Tibial artery (tissue), 4 donors: ENCODE measurements at regions not wholly inside any gene's neighbourhood (a gene's known extent, or its start where the extent isn't known, plus 50 kb on each side); places are given as distances from the start of the nearest gene placed in this dataset.

Experiments used
- DNase-seq, 2 donors: peaks; one replicate each; pipeline ENCODE4 v3.0.0-alpha.2; 2019
- H3K27ac ChIP-seq, 2 donors: fragments of 200-600 bp; sonication (generic) in 1 of 2; 1 replicate in 1 of 2; 2 replicates in 1 of 2; pipeline ENCODE4 v1.5.1; 2018 to 2019; ENCODE audit warnings: mild to moderate bottlenecking in 1 of 2
- H3K27me3 ChIP-seq, 2 donors: fragments of 200-600 bp; sonication (generic) in 1 of 2; one replicate each; pipeline versions ENCODE4 v1.5.1 to v1.6.0; 2016 to 2019
- H3K36me3 ChIP-seq, 3 donors: fragments of 200-600 bp; sonication (generic) in 2 of 3; one replicate each; pipeline ENCODE4 v1.5.1; 2016 to 2019; ENCODE audit warnings: mild to moderate bottlenecking in 2 of 3
- H3K4me1 ChIP-seq, 4 donors: fragments of 200-600 bp; sonication (generic) in 2 of 4; 1 replicate in 3 of 4; 2 replicates in 1 of 4; pipeline ENCODE4 v1.5.1; 2016 to 2019
- H3K4me3 ChIP-seq, 2 donors: fragments of 200-600 bp; sonication (generic) in 1 of 2; 1 replicate in 1 of 2; 2 replicates in 1 of 2; pipeline ENCODE4 v1.5.1; 2018 to 2019; ENCODE audit warnings: mild to moderate bottlenecking in 2 of 2
- H3K9me3 ChIP-seq, 3 donors: fragments of 200-600 bp; sonication (generic) in 1 of 3; one replicate each; pipeline ENCODE4 v1.5.1; 2016 to 2019
- CTCF ChIP-seq, 2 experiments: fragments of 200-600 bp in 1 of 2; fragments of 450-650 bp in 1 of 2; IDR thresholded peaks; one replicate each; pipeline ENCODE4 v1.5.1; 2017 to 2019; ENCODE audit warnings: antibody characterized with exemption in 2 of 2, mild to moderate bottlenecking in 1 of 2, moderate library complexity in 1 of 2
- intact Hi-C: fragments of 100-400 bp; cut with DNase I; formaldehyde crosslinking; loops from one replicate; pipeline ENCODE4 v1.15.0; 2023; ENCODE audit warnings: low total_unique reads

GRCh38 chr22:48503876-48504275 is 1323.8 kb downstream of the BRD1 start:
- peaks cover 0 to 65% of the 10 kb centered on the region in 2 donors for H3K27me3 ChIP-seq
- DNase-seq, result no peak

GRCh38 chr22:48503035-48503625 is 1324.5 kb downstream of the BRD1 start:
- no peak for TF ChIP-seq CTCF (IDR thresholded peaks at IDR 0.05)
- intact Hi-C loops, result no loop called here
- Histone ChIP-seq H3K4me3 (no peak overlapping the region), H3K9me3 (no peaks in the 10 kb centered on the region), H3K36me3 (no peaks in the 10 kb centered on the region), H3K4me1 (no peaks in the 10 kb centered on the region), H3K27ac (no peak overlapping the region), H3K27me3 (peaks cover 0 to 69% of the 10 kb centered on the region in 2 donors)
- no peak for DNase-seq

More at GRCh38 chr22:48503876-48504275, 1323.8 kb downstream of the BRD1 start:
- H3K27ac ChIP-seq, result no peak overlapping the region
- H3K4me3 ChIP-seq, result no peak overlapping the region
- no peaks in the 10 kb centered on the region for H3K36me3 ChIP-seq
- no peak for TF ChIP-seq CTCF (IDR thresholded peaks at IDR 0.05)
- no peaks in the 10 kb centered on the region for H3K4me1 ChIP-seq
- intact Hi-C loops, result no loop called here
- no peaks in the 10 kb centered on the region for H3K9me3 ChIP-seq

GRCh38 chr22:48501231-48501750 is 1326.4 kb downstream of the BRD1 start:
- H3K9me3 ChIP-seq, result no peaks in the 10 kb centered on the region
- no peaks in the 10 kb centered on the region for H3K36me3 ChIP-seq
- H3K27me3 ChIP-seq, result peaks cover 0 to 62% of the 10 kb centered on the region in 2 donors
- no peak for TF ChIP-seq CTCF (IDR thresholded peaks at IDR 0.05)
- intact Hi-C loops, result no loop called here
- no peak for DNase-seq
- H3K27ac ChIP-seq, result no peak overlapping the region
- no peak overlapping the region for H3K4me3 ChIP-seq
- H3K4me1 ChIP-seq, result peaks cover 0 to 3% (median 0%) of the 10 kb centered on the region in 4 donors

- Histone ChIP-seq H3K4me1 (peaks cover 0 to 3% (median 0%) of the 10 kb centered on the region in 4 donors), H3K9me3 (no peaks in the 10 kb centered on the region), H3K27me3 (peaks cover 0 to 61% of the 10 kb centered on the region in 2 donors), H3K27ac (no peak overlapping the region), H3K4me3 (no peak overlapping the region), H3K36me3 (no peaks in the 10 kb centered on the region)
- intact Hi-C loops, result no loop called here
- no peak for TF ChIP-seq CTCF (IDR thresholded peaks at IDR 0.05)
- DNase-seq, result no peak
Measured at GRCh38 chr22:48500471-48501230, 1327.0 kb downstream of the BRD1 start.

GRCh38 chr22:48499456-48500425 is 1327.9 kb downstream of the BRD1 start:
- no peak for DNase-seq
- peaks cover 0 to 66% of the 10 kb centered on the region in 2 donors for H3K27me3 ChIP-seq
- TF ChIP-seq CTCF (IDR thresholded peaks at IDR 0.05), result no peak
- intact Hi-C loops, result no loop called here
- no peaks in the 10 kb centered on the region for H3K36me3 ChIP-seq
- no peaks in the 10 kb centered on the region for H3K9me3 ChIP-seq
- peaks cover 0 to 3% (median 0%) of the 10 kb centered on the region in 4 donors for H3K4me1 ChIP-seq
- no peak overlapping the region for H3K4me3 ChIP-seq
- no peak overlapping the region for H3K27ac ChIP-seq
